GM12864 (cell line): ENCODE measurements at regions not wholly inside any gene's neighbourhood (a gene's known extent, or its start where the extent isn't known, plus 50 kb on each side); places are given as distances from the start of the nearest gene placed in this dataset.

Experiments used
- DNase-seq: peaks from one replicate; pipeline ENCODE4 v3.0.0-alpha.2; 2011; ENCODE audit warnings: low read depth
- H3K4me3 ChIP-seq: 2 replicates; pipeline ENCODE4 v1.5.1; 2011; ENCODE audit warnings: mild to moderate bottlenecking, low read depth, low read length, control low read depth
- CTCF ChIP-seq: IDR thresholded peaks from 2 replicates; pipeline ENCODE4 v1.5.1; 2011; ENCODE audit warnings: low read depth, mild to moderate bottlenecking, moderate library complexity, low read length, control low read depth, inconsistent platforms; ENCODE audit errors: missing control alignments

- no peak overlapping the region for H3K4me3 ChIP-seq
Measured at GRCh38 chr4:117264072-117264471, 178.7 kb upstream of the TRAM1L1 start.

DNA sequence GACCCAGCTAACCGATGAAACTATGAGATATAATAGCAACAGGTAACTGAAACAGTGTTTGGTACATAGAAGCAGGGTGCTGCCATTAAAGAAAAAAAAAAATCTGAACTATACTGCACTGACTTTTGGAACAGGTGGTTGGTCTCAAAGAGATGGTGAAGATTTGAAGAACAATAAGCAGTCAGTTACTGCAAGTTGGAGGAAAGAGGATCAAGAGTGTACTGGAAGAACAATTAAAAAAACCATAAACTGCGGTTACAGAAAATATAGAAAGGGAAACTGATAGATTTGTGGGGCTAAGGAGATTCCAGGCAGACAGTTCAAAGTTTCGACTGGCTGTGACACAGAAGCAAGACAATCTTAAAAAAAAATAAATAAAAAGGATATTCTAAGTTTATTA is 181.9 kb upstream of the TRAM1L1 start:
- no peak overlapping the region for H3K4me3 ChIP-seq
- no peak for TF ChIP-seq CTCF
- no peak for DNase-seq

More at GRCh38 chr4:117264072-117264471, 178.7 kb upstream of the TRAM1L1 start:
- no peak for TF ChIP-seq CTCF
- DNase-seq: no peak

DNA sequence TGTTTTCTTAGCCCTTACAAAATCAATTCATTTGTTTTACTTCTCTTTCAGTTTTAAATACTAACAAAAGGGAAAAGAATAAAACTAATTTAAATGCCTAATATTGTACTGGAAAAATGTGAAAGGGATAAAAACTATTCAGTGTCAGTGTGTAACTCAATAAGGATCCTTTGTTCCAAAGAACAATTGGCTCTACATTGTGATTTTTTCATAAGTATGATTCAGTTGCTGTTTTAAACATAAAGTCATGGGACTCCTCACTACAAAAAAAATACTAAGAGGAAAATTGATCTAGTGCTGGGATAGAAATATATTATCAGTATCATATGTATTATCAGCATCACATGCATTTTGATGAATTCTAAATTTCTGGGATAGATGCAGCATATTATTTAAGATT is 199.4 kb upstream of the TRAM1L1 start:
- no peak overlapping the region for H3K4me3 ChIP-seq
- no peak for DNase-seq
- TF ChIP-seq CTCF: no peak

DNA sequence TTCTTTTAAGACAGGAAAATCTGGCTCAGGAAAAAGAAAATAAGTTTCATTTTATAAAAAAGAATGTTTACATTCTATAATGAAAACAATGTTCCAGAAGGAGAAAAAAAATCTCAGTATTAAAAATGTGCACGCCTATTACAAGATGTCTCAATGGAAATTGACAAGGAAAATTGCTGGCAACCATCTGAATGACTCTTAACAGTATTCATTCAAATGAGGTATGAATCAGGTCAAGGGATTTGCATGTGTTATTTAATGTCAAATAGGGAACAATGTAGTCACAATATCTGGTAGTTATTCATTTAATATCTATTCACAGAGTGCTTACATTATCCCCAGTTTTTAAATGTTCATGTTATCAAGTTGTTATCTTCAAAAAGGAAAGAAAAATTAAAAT is 208.4 kb upstream of the TRAM1L1 start:
- no peak overlapping the region for H3K4me3 ChIP-seq
- no peak for DNase-seq
- no peak for TF ChIP-seq CTCF

- no peak for TF ChIP-seq CTCF
- DNase-seq: no peak
- no peak overlapping the region for H3K4me3 ChIP-seq
Measured at GRCh38 chr4:117302226-117302625, 216.8 kb upstream of the TRAM1L1 start.

DNA sequence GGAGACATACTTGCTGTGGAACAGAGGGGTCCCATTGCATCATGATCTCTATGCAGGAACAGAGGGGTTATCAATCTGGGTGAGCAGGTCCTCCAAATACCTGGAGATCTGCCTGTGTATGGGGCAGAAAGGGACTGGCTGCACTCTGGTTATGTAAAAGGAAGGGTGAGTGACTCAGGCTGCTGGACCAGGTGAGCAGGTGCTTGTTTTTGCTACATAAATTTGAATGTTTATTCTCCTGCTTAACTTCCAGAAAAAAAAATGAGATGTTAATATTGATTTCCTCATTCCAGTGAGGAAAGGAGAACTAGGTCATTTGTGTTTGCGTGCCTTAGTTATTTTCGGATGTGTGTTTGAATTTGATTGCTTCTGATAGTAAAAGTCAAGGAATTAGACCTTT is 225.8 kb upstream of the TRAM1L1 start:
- no peak for DNase-seq
- no peak for TF ChIP-seq CTCF
- H3K4me3 ChIP-seq: no peak overlapping the region

- no peak overlapping the region for H3K4me3 ChIP-seq
- no peak for TF ChIP-seq CTCF
- no peak for DNase-seq
Measured at GRCh38 chr4:117311989-117312388, 226.6 kb upstream of the TRAM1L1 start.
